HEK293T (cell line): ENCODE measurements at regions not wholly inside any gene's neighbourhood (a gene's known extent, or its start where the extent isn't known, plus 50 kb on each side); places are given as distances from the start of the nearest gene placed in this dataset.

Experiments
- ARNT ChIP-seq: fragments of 450-650 bp; IDR thresholded peaks from 2 replicates; pipeline ENCODE4 v1.6.1; 2017; ENCODE audit warnings: mild to moderate bottlenecking
- BHLHE40 ChIP-seq: fragments of 450-650 bp; IDR thresholded peaks from 2 replicates; pipeline ENCODE4 v1.6.1; 2016; ENCODE audit warnings: mild to moderate bottlenecking, moderate library complexity, borderline replicate concordance
- CTBP1 ChIP-seq: fragments of 450-650 bp; IDR thresholded peaks from 2 replicates; pipeline ENCODE4 v1.6.1; 2016; ENCODE audit warnings: borderline replicate concordance
- ELF4 ChIP-seq: fragments of 450-650 bp; IDR thresholded peaks from 2 replicates; pipeline ENCODE4 v1.6.1; 2017; ENCODE audit warnings: antibody characterized with exemption
- FOXA1 ChIP-seq: fragments of 450-650 bp; IDR thresholded peaks from 2 replicates; pipeline ENCODE4 v1.6.1; 2016; ENCODE audit warnings: mild to moderate bottlenecking
- FOXK2 ChIP-seq: fragments of 450-650 bp; IDR thresholded peaks from 2 replicates; pipeline ENCODE4 v1.6.1; 2016; ENCODE audit warnings: mild to moderate bottlenecking
- FOXM1 ChIP-seq: fragments of 450-650 bp; IDR thresholded peaks from 2 replicates; pipeline ENCODE4 v1.6.1; 2017; ENCODE audit warnings: mild to moderate bottlenecking, borderline replicate concordance
- L3MBTL2 ChIP-seq: fragments of 450-650 bp; conservative IDR thresholded peaks from 2 replicates; pipeline ENCODE4 v1.6.1; 2016; ENCODE audit warnings: mild to moderate bottlenecking
- NFRKB ChIP-seq: fragments of 450-650 bp; IDR thresholded peaks from 2 replicates; pipeline ENCODE4 v1.6.1; 2016; ENCODE audit warnings: mild to moderate bottlenecking, moderate library complexity
- PKNOX1 ChIP-seq: fragments of 450-650 bp; IDR thresholded peaks from 2 replicates; pipeline ENCODE4 v1.6.1; 2016
- SP1 ChIP-seq: fragments of 450-650 bp; IDR thresholded peaks from 2 replicates; pipeline ENCODE4 v1.6.1; 2017
- SUZ12 ChIP-seq: fragments of 450-650 bp; IDR thresholded peaks from 2 replicates; pipeline ENCODE4 v1.6.1; 2016; ENCODE audit warnings: mild to moderate bottlenecking
- TARDBP ChIP-seq: fragments of 450-650 bp; IDR thresholded peaks from 2 replicates; pipeline ENCODE4 v1.6.1; 2016
- ZNF384 ChIP-seq: fragments of 450-650 bp; IDR thresholded peaks from 2 replicates; pipeline ENCODE4 v1.6.1; 2016

GRCh38 chr7:20484356-20484755, 131.1 kb upstream of the ABCB5 start:
- TF ChIP-seq ELF4 (no peak), BHLHE40 (no peak), FOXM1 (no peak), CTBP1 (no peak), ARNT (no peak), PKNOX1 (no peak), FOXA1 (no peak), SP1 (no peak), TARDBP (no peak), FOXK2 (no peak), ZNF384 (no peak), L3MBTL2 (no peak), NFRKB (no peak), SUZ12 (no peak)
